GM23338 (cell line): ENCODE measurements at regions not wholly inside any gene's neighbourhood (a gene's known extent, or its start where the extent isn't known, plus 50 kb on each side); places are given as distances from the start of the nearest gene placed in this dataset.

Source experiments
- ATAC-seq: fragments of 200-7000 bp; cut with Tn5 transposase; 3 replicates; pipeline ENCODE4 v1.9.1; 2020
- DNase-seq: peaks from one replicate; pipeline ENCODE4 v3.0.0-alpha.2; 2015; ENCODE audit warnings: low spot score
- H2AFZ ChIP-seq: fragments of 200-600 bp; sonication (generic); 2 replicates; pipeline ENCODE4 v1.8.0; 2016; ENCODE audit warnings: antibody characterized with exemption, mild to moderate bottlenecking, moderate library complexity
- H3F3A ChIP-seq: fragments of 200-600 bp; sonication (generic); replicated peaks from 2 replicates; pipeline ENCODE4 v1.8.0; 2017; ENCODE audit warnings: antibody characterized with exemption, mixed run types, low read depth
- H3K27ac ChIP-seq: fragments of 200-600 bp; sonication (generic); 2 replicates; pipeline ENCODE4 v1.6.1; 2016; ENCODE audit warnings: low read depth
- H3K27me3 ChIP-seq: fragments of 200-600 bp; sonication (generic); 2 replicates; pipeline ENCODE4 v1.8.0; 2016; ENCODE audit warnings: mild to moderate bottlenecking, mixed run types, moderate library complexity; ENCODE audit not compliant: insufficient read depth
- H3K36me3 ChIP-seq: fragments of 200-600 bp; sonication (generic); 2 replicates; pipeline ENCODE4 v1.8.0; 2016; ENCODE audit warnings: mild to moderate bottlenecking; ENCODE audit not compliant: insufficient read depth
- H3K4me1 ChIP-seq: fragments of 200-600 bp; sonication (generic); 2 replicates; pipeline ENCODE4 v1.8.0; 2016; ENCODE audit warnings: mild to moderate bottlenecking, moderate library complexity; ENCODE audit not compliant: insufficient read depth
- H3K4me2 ChIP-seq: fragments of 200-600 bp; sonication (generic); 2 replicates; pipeline ENCODE4 v1.7.1; 2017; ENCODE audit warnings: mixed run types
- H3K4me3 ChIP-seq: fragments of 200-600 bp; sonication (generic); 2 replicates; pipeline ENCODE4 v1.6.1; 2016; ENCODE audit warnings: mixed run types
- H3K79me2 ChIP-seq: fragments of 200-600 bp; sonication (generic); replicated peaks from 2 replicates; pipeline ENCODE4 v1.8.0; 2017; ENCODE audit warnings: mild to moderate bottlenecking; ENCODE audit not compliant: insufficient read depth
- H3K9me2 ChIP-seq: fragments of 200-600 bp; sonication (generic); 2 replicates; pipeline ENCODE4 v1.8.0; 2017; ENCODE audit not compliant: insufficient read depth
- H4K20me1 ChIP-seq: fragments of 200-600 bp; sonication (generic); replicated peaks from 2 replicates; pipeline ENCODE4 v1.8.0; 2017; ENCODE audit warnings: mild to moderate bottlenecking; ENCODE audit not compliant: insufficient read depth
- H3K27ac Mint-ChIP-seq: 2 replicates; pipeline ENCODE4 v1.8.0; 2020; ENCODE audit warnings: inconsistent platforms, mild to moderate bottlenecking, moderate library complexity, mixed read lengths
- H3K27me3 Mint-ChIP-seq: 3 replicates; pipeline ENCODE4 v1.8.0; 2022; ENCODE audit warnings: low read depth, mild to moderate bottlenecking, moderate library complexity, mixed read lengths, inconsistent platforms; ENCODE audit not compliant: insufficient read depth, poor library complexity
- H3K36me3 Mint-ChIP-seq: 3 replicates; pipeline ENCODE4 v1.8.0; 2021; ENCODE audit warnings: low read depth, mild to moderate bottlenecking, inconsistent platforms, moderate library complexity, mixed read lengths
- H3K4me1 Mint-ChIP-seq: 3 replicates; pipeline ENCODE4 v1.8.0; 2020; ENCODE audit warnings: mild to moderate bottlenecking, inconsistent platforms, mixed read lengths
- H3K4me3 Mint-ChIP-seq: 3 replicates; pipeline ENCODE4 v1.8.0; 2021; ENCODE audit warnings: moderate library complexity, mild to moderate bottlenecking, inconsistent platforms, mixed read lengths
- H3K9me3 Mint-ChIP-seq: 3 replicates; pipeline ENCODE4 v1.8.0; 2020; ENCODE audit warnings: moderate library complexity, mild to moderate bottlenecking, inconsistent platforms, mixed read lengths
- CTCF ChIP-seq, 2 experiments: fragments of 200-600 bp in 1 of 2; sonication (generic) in 1 of 2; conservative IDR thresholded peaks; 2 replicates each; pipeline versions ENCODE4 v1.5.1 to v1.6.1; 2016 to 2017; ENCODE audit warnings: antibody characterized with exemption in 2 of 2, low read depth in 2 of 2, mild to moderate bottlenecking in 2 of 2, moderate library complexity in 1 of 2
- ETS1 ChIP-seq: IDR thresholded peaks from 2 replicates; pipeline ENCODE4 v1.6.1; 2016; ENCODE audit warnings: antibody characterized with exemption
- JUNB ChIP-seq: IDR thresholded peaks from one replicate; pipeline ENCODE4 v1.6.1; 2016; ENCODE audit warnings: antibody characterized with exemption; ENCODE audit not compliant: unreplicated experiment
- NANOG ChIP-seq: IDR thresholded peaks from 2 replicates; pipeline ENCODE4 v1.6.1; 2016; ENCODE audit warnings: antibody characterized with exemption, borderline replicate concordance
- POLR2AphosphoS5 ChIP-seq: IDR thresholded peaks from 2 replicates; pipeline ENCODE4 v1.6.1; 2016; ENCODE audit warnings: antibody characterized with exemption, low read depth
- REST ChIP-seq: IDR thresholded peaks from one replicate; pipeline ENCODE4 v1.6.1; 2018; ENCODE audit warnings: antibody characterized with exemption; ENCODE audit not compliant: unreplicated experiment
- STAT1 ChIP-seq: IDR thresholded peaks from one replicate; pipeline ENCODE4 v1.6.1; 2016; ENCODE audit warnings: antibody characterized with exemption; ENCODE audit not compliant: unreplicated experiment
- ZNF114 ChIP-seq: fragments of 250-450 bp; sonication (Bioruptor Pico); IDR thresholded peaks from 2 replicates; pipeline ENCODE4 v1.5.0; 2020; ENCODE audit warnings: mild to moderate bottlenecking, moderate library complexity
- ZNF331 ChIP-seq: fragments of 250-450 bp; sonication (Bioruptor Pico); IDR thresholded peaks from 2 replicates; pipeline ENCODE4 v1.5.0; 2020; ENCODE audit warnings: low read depth, mild to moderate bottlenecking, moderate library complexity
- ZNF462 ChIP-seq: fragments of 250-450 bp; sonication (Bioruptor Pico); IDR thresholded peaks from 2 replicates; pipeline ENCODE4 v1.5.0; 2020; ENCODE audit warnings: mild to moderate bottlenecking, moderate library complexity

- no peak overlapping the region for H3K27ac Mint-ChIP-seq
- TF ChIP-seq CTCF (conservative IDR thresholded peaks at IDR 0.05; ENCODE audit: low read depth in 2 of 2) = peak in 1 of 2 experiments; percentile 17; a peak in 1 of 4 replicates
- no peak for TF ChIP-seq JUNB
- H2AFZ ChIP-seq = no peak overlapping the region
- DNase-seq (no peak), ATAC-seq (no peak)
- no peaks in the 10 kb centered on the region for H3K79me2 ChIP-seq
- H3K4me2 ChIP-seq = no peak overlapping the region
- no peaks in the 10 kb centered on the region for H3K9me3 Mint-ChIP-seq
- H3K36me3 Mint-ChIP-seq = no peaks in the 10 kb centered on the region
- no peaks in the 10 kb centered on the region for H4K20me1 ChIP-seq
- H3K27me3 Mint-ChIP-seq = no peaks in the 10 kb centered on the region
- no peak overlapping the region for H3K4me3 Mint-ChIP-seq
- no peak overlapping the region for H3K4me3 ChIP-seq
- no peaks in the 10 kb centered on the region for H3K4me1 ChIP-seq
- no peak overlapping the region for H3K27ac ChIP-seq
- no peaks in the 10 kb centered on the region for H3F3A ChIP-seq
- H3K36me3 ChIP-seq = no peaks in the 10 kb centered on the region; the same call in 1 of the 2 replicates
- H3K27me3 ChIP-seq = no peaks in the 10 kb centered on the region
- no peaks in the 10 kb centered on the region for H3K4me1 Mint-ChIP-seq
- H3K9me2 ChIP-seq = 0 out of 2 replicates have a peak, but pooled peaks cover 8% of the 10 kb centered on the region
These were observed 218.3 kb downstream of the HHIPL2 start for GRCh38 chr1:222329493-222330045.

- no peak overlapping the region for H2AFZ ChIP-seq
- H3K9me2 ChIP-seq = 0 out of 2 replicates have a peak, but pooled peaks cover 4% of the 10 kb centered on the region
- H3K36me3 Mint-ChIP-seq = no peaks in the 10 kb centered on the region
- ATAC-seq = no peak
- no peak overlapping the region for H3K4me3 ChIP-seq
- H3K27me3 Mint-ChIP-seq = no peaks in the 10 kb centered on the region
- no peaks in the 10 kb centered on the region for H3K4me1 Mint-ChIP-seq
- no peak overlapping the region for H3K4me2 ChIP-seq
- no peaks in the 10 kb centered on the region for H3K79me2 ChIP-seq
- H3K9me3 Mint-ChIP-seq = no peaks in the 10 kb centered on the region
- H3F3A ChIP-seq = no peaks in the 10 kb centered on the region
- no peak overlapping the region for H3K4me3 Mint-ChIP-seq
- DNase-seq = no peak
- no peaks in the 10 kb centered on the region for H3K27me3 ChIP-seq
- H3K27ac ChIP-seq = no peak overlapping the region
- no peak overlapping the region for H3K27ac Mint-ChIP-seq
- no peaks in the 10 kb centered on the region for H4K20me1 ChIP-seq
- H3K4me1 ChIP-seq = no peaks in the 10 kb centered on the region
- no peaks in the 10 kb centered on the region for H3K36me3 ChIP-seq
- TF ChIP-seq NANOG (no peak), STAT1 (no peak), ZNF331 (CRISPR knock-in tag) (no peak), POLR2AphosphoS5 (no peak), REST (no peak), ZNF462 (no peak), ETS1 (no peak), ZNF114 (CRISPR knock-in tag) (no peak)
These were observed 221.2 kb downstream of the HHIPL2 start for GRCh38 chr1:222326710-222327036.
